MM.1S (cell line): ENCODE measurements at regions not wholly inside any gene's neighbourhood (a gene's known extent, or its start where the extent isn't known, plus 50 kb on each side); places are given as distances from the start of the nearest gene placed in this dataset.

ENCODE experiments used
- DNase-seq: peaks from one replicate; pipeline ENCODE4 v3.0.0-alpha.2; 2015
- H2AFZ ChIP-seq: fragments of 300-600 bp; sonication (generic); 2 replicates; pipeline ENCODE4 v1.6.0; 2016; ENCODE audit warnings: antibody characterized with exemption, low read length
- H3F3A ChIP-seq: fragments of 300-600 bp; sonication (generic); 2 replicates; pipeline ENCODE4 v1.6.1; 2016; ENCODE audit warnings: mild to moderate bottlenecking, antibody characterized with exemption, low read length, moderate library complexity, mixed read lengths; ENCODE audit not compliant: insufficient read depth
- H3K27ac ChIP-seq: fragments of 300-600 bp; sonication (generic); 2 replicates; pipeline ENCODE4 v1.5.1; 2016; ENCODE audit warnings: mild to moderate bottlenecking, low read length
- H3K27me3 ChIP-seq: fragments of 300-600 bp; sonication (generic); replicated peaks from 2 replicates; pipeline ENCODE4 v1.6.0; 2016; ENCODE audit warnings: low read length; ENCODE audit not compliant: insufficient read depth
- H3K36me3 ChIP-seq: fragments of 300-600 bp; sonication (generic); replicated peaks from 2 replicates; pipeline ENCODE4 v1.6.1; 2016; ENCODE audit warnings: mild to moderate bottlenecking, low read length, mixed read lengths; ENCODE audit not compliant: insufficient read depth
- H3K4me1 ChIP-seq: fragments of 300-600 bp; sonication (generic); 2 replicates; pipeline ENCODE4 v1.6.1; 2016; ENCODE audit warnings: low read length, mixed read lengths
- H3K4me2 ChIP-seq: fragments of 300-600 bp; sonication (generic); 2 replicates; pipeline ENCODE4 v1.6.0; 2016; ENCODE audit warnings: low read depth, low read length
- H3K4me3 ChIP-seq: fragments of 300-600 bp; sonication (generic); 2 replicates; pipeline ENCODE4 v1.5.1; 2016; ENCODE audit warnings: low read length, mixed read lengths
- H3K79me2 ChIP-seq: fragments of 300-600 bp; sonication (generic); 2 replicates; pipeline ENCODE4 v1.6.1; 2016; ENCODE audit warnings: mixed run types, low read length, mixed read lengths
- H3K9ac ChIP-seq: fragments of 300-600 bp; sonication (generic); 2 replicates; pipeline ENCODE4 v1.6.1; 2016; ENCODE audit warnings: low read length, mixed read lengths
- H3K9me2 ChIP-seq: fragments of 300-600 bp; sonication (generic); replicated peaks from 2 replicates; pipeline ENCODE4 v1.6.1; 2016; ENCODE audit warnings: mild to moderate bottlenecking, low read length, mixed read lengths; ENCODE audit not compliant: insufficient read depth
- H3K9me3 ChIP-seq: fragments of 300-600 bp; sonication (generic); replicated peaks from 2 replicates; pipeline ENCODE4 v1.6.1; 2016; ENCODE audit warnings: mild to moderate bottlenecking, low read length, mixed read lengths; ENCODE audit not compliant: insufficient read depth
- H4K20me1 ChIP-seq: fragments of 300-600 bp; sonication (generic); 2 replicates; pipeline ENCODE4 v1.6.1; 2016; ENCODE audit warnings: mild to moderate bottlenecking, low read length, moderate library complexity, mixed read lengths; ENCODE audit not compliant: insufficient read depth
- EZH2 ChIP-seq: fragments of 300-600 bp; sonication (generic); optimal IDR thresholded peaks from 2 replicates; pipeline ENCODE3; 2017; ENCODE audit warnings: low read depth, mild to moderate bottlenecking, antibody characterized with exemption, low read length, mixed read lengths
- EZH2phosphoT487 ChIP-seq: fragments of 300-600 bp; sonication (generic); IDR thresholded peaks from 2 replicates; pipeline ENCODE4 v1.6.1; 2018; ENCODE audit warnings: antibody characterized with exemption, low read length
- TF ChIP-seq, protein P1 (sequence below): fragments of 300-600 bp; sonication (generic); IDR thresholded peaks from 2 replicates; pipeline ENCODE4 v1.5.1; 2016; ENCODE audit warnings: antibody characterized with exemption, low read length, mixed read lengths

DNA sequence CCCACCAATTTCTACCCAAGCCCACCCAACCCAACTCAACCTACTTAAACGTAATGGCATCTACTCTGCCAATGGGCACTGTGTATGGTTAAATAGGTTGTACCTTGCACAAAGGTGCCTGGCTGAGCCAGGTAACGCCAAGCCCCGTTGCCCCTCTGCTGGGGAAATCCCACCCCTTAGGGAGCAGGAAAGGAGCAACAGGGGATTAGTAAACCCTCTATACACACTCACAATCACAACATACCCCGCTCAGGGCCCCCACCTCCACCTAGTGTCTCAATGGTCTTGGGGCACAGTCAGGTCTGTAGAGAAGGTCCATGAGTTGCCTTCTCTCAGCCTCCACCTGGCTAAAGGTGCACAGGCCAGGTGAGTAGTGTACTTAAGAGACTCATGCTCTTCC lies 74.3 kb upstream of the PCBD1 start:
- H3K9me3 ChIP-seq = no peaks in the 10 kb centered on the region
- H3K36me3 ChIP-seq = no peaks in the 10 kb centered on the region
- H3K9me2 ChIP-seq = no peaks in the 10 kb centered on the region
- no peaks in the 10 kb centered on the region for H4K20me1 ChIP-seq
- TF ChIP-seq EZH2 (no peak), EZH2phosphoT487 (no peak)
- TF ChIP-seq, protein P1, sequence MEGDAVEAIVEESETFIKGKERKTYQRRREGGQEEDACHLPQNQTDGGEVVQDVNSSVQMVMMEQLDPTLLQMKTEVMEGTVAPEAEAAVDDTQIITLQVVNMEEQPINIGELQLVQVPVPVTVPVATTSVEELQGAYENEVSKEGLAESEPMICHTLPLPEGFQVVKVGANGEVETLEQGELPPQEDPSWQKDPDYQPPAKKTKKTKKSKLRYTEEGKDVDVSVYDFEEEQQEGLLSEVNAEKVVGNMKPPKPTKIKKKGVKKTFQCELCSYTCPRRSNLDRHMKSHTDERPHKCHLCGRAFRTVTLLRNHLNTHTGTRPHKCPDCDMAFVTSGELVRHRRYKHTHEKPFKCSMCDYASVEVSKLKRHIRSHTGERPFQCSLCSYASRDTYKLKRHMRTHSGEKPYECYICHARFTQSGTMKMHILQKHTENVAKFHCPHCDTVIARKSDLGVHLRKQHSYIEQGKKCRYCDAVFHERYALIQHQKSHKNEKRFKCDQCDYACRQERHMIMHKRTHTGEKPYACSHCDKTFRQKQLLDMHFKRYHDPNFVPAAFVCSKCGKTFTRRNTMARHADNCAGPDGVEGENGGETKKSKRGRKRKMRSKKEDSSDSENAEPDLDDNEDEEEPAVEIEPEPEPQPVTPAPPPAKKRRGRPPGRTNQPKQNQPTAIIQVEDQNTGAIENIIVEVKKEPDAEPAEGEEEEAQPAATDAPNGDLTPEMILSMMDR = no peak
- H2AFZ ChIP-seq = no peak overlapping the region
- no peaks in the 10 kb centered on the region; the same call in 1 of the 2 replicates for H3K27me3 ChIP-seq
- H3F3A ChIP-seq = no peaks in the 10 kb centered on the region
- peaks cover 3% of the 10 kb centered on the region; the same call in 1 of the 2 replicates for H3K4me1 ChIP-seq
- H3K79me2 ChIP-seq = no peaks in the 10 kb centered on the region
- H3K4me3 ChIP-seq = no peak overlapping the region
- no peak overlapping the region for H3K4me2 ChIP-seq
- DNase-seq = no peak
- no peak overlapping the region for H3K27ac ChIP-seq
- no peak overlapping the region for H3K9ac ChIP-seq

DNA sequence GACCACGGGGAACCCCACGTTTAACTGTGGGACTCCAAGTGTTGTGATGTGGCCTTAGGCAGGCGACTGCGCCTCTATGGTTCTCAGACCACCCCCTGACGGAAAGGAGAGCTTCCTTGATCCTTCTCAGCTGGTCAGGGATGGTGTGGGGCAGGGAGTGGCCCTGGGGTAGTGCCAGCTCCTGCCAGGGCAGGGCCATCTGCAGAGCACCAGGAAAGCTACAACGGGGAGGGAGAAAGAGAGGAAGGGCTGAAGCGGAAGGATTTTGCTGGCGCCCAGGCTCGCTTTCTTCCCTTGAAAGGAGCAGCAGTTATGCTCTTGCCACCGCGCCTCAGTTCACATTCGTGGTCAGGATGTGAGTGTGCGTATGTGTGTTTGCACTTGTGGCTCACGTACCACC lies 74.9 kb upstream of the PCBD1 start:
- Histone ChIP-seq H3K9me2 (no peaks in the 10 kb centered on the region), H3K27ac (no peak overlapping the region), H3K9ac (no peak overlapping the region), H3K79me2 (no peaks in the 10 kb centered on the region), H3K4me1 (peaks cover 9% of the 10 kb centered on the region; the same call in 1 of the 2 replicates), H4K20me1 (no peaks in the 10 kb centered on the region), H3F3A (no peaks in the 10 kb centered on the region), H3K9me3 (no peaks in the 10 kb centered on the region), H2AFZ (no peak overlapping the region), H3K27me3 (no peaks in the 10 kb centered on the region; the same call in 1 of the 2 replicates), H3K4me2 (no peak overlapping the region), H3K4me3 (no peak overlapping the region), H3K36me3 (no peaks in the 10 kb centered on the region)
- DNase-seq = no peak
- TF ChIP-seq, protein P1 = no peak
- no peak for TF ChIP-seq EZH2phosphoT487
- TF ChIP-seq EZH2 = no peak

DNA sequence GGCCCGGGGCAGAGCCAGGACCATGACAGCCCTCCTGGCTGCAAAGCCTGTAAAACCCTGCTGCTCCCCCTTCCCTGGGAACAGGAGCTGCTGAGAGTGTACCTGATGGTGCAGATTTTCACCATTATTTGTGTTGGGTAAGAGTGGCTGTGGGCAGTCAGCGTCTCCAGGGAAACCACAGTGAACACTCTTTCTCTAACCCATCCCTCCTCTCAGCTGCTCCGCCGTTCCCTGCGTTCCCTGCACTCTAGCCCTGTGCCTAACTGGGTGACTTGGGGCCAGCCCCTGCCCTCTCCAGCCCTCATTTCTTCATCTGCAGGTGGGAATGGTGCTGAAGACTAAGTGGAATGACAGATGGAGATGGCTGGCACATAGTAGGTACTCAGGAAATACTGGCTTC lies 75.9 kb upstream of the PCBD1 start:
- DNase-seq = no peak
- H3K27ac ChIP-seq = no peak overlapping the region

More for the DNA sequence above, 75.9 kb upstream of the PCBD1 start:
- Histone ChIP-seq H3K9me3 (no peaks in the 10 kb centered on the region), H4K20me1 (no peaks in the 10 kb centered on the region), H3F3A (no peaks in the 10 kb centered on the region), H3K27me3 (no peaks in the 10 kb centered on the region; the same call in 1 of the 2 replicates), H3K9ac (no peak overlapping the region), H3K4me2 (no peak overlapping the region), H3K36me3 (no peaks in the 10 kb centered on the region), H3K4me1 (peaks cover 12% of the 10 kb centered on the region; the same call in 1 of the 2 replicates), H3K4me3 (no peak overlapping the region), H3K79me2 (no peaks in the 10 kb centered on the region), H2AFZ (no peak overlapping the region), H3K9me2 (no peaks in the 10 kb centered on the region)
- TF ChIP-seq, protein P1 = no peak
- TF ChIP-seq EZH2 = no peak
- TF ChIP-seq EZH2phosphoT487 = no peak
